HG03354 (cell line): ENCODE measurements at regions not wholly inside any gene's neighbourhood (a gene's known extent, or its start where the extent isn't known, plus 50 kb on each side); places are given as distances from the start of the nearest gene placed in this dataset.

Source experiments
- ATAC-seq: cut with Tn5 transposase; IDR thresholded peaks from one replicate; pipeline ENCODE4 v1.9.1; 2021; ENCODE audit warnings: mild to moderate bottlenecking; ENCODE audit not compliant: unreplicated experiment, poor library complexity, severe bottlenecking

DNA sequence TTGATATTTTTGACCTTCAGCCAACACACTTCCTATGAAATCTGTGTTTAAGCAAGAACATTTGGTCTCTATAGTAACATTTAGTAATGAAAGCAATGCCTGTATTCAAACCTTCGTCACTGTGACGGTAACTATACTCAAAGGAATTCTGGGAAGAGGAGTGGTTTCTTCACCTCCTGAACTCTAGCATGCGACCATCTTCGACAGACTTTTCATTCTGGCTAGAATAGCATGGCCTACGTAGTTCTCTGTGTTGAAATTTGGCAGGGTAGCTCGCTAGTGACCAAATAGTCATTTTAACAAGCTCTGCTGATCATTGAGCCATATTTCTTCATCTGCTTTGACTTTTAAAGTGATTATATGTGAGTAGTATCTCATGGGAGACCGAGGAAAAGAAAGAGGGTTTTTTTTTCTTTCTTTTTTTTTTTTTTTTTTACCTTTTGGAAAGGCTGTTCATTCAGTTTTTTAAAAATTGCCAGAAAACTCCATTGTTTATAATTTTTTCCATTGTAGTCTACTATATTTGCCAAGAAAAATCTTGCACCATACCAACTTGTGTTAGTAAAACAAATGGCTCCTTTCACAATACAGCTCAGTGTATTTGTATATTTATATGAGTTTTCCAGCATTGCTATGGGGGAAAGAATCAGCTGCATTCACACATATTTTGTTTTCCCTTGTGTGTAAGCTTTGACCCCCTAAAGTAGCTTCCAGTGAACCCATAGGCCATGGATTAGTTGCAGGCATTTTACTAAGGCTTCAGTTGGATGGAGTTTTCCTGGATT lies 166.8 kb downstream of the NNT start:
- no peak for ATAC-seq
